ENCODE measurements at regions not wholly inside any gene's neighbourhood (a gene's known extent, or its start where the extent isn't known, plus 50 kb on each side); places are given as distances from the start of the nearest gene placed in this dataset.
A peak's percentile ranks its signal among the peaks of the same experiment; 100 is the strongest.

- in situ Hi-C loops (cut with MboI; ENCODE audit: low pct_unique_long_range_greater_than_20kb, low sequenced_read_pairs): no loop called here
- no peak for DNase-seq
These were observed 75.3 kb downstream of the NAP1L3 start for GRCh38 chrX:93598076-93598475.

GRCh38 chrX:93594780-93595179, 78.6 kb downstream of the NAP1L3 start:
- in situ Hi-C loops (cut with MboI; ENCODE audit: low pct_unique_long_range_greater_than_20kb, low sequenced_read_pairs): no loop called here
- no peak for DNase-seq

GRCh38 chrX:93593966-93594365, 79.4 kb downstream of the NAP1L3 start:
- in situ Hi-C loops (cut with MboI; ENCODE audit: low pct_unique_long_range_greater_than_20kb, low sequenced_read_pairs): no loop called here
- DNase-seq: no peak

DNA sequence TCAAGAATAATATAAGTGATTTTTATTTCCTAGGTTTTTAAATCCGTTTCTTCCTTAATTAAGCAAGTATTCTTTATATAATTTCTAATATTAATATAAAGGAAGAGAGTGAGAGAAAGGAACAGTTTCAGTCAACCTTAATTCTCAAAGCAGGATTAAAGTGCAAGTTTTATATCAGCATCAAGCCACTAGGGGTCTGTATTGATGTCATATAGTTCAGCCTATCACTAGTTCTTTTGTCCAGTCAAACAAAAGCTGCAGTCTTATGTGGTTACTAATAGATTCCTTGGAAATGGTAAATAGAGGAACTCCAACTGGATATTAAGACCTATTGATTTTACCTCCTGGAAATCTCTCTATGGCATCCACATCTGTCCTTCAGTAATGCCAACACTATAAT, 82.0 kb downstream of the NAP1L3 start:
- in situ Hi-C loops (cut with MboI; ENCODE audit: low pct_unique_long_range_greater_than_20kb, low sequenced_read_pairs): no loop called here
- DNase-seq: no peak

DNA sequence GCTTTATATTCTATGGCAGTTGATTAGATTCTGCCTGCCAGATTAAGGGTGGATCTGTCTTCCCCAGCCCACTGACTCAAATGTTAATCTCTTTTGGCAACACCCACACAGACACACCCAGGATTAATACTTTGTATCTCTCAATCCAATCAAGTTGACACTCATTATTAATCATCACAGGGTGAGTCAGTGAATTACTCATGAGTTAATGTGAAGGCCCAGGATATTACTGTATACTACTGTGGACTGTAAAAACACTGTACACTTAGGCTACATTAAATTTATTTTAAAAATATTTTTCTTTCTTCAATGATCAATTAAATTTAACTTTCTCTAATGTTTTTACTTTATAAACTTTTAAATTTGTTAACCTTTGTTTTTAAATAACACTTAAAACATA, 87.7 kb downstream of the NAP1L3 start:
- no peak for DNase-seq
- in situ Hi-C loops (cut with MboI; ENCODE audit: low pct_unique_long_range_greater_than_20kb, low sequenced_read_pairs): no loop called here

DNA sequence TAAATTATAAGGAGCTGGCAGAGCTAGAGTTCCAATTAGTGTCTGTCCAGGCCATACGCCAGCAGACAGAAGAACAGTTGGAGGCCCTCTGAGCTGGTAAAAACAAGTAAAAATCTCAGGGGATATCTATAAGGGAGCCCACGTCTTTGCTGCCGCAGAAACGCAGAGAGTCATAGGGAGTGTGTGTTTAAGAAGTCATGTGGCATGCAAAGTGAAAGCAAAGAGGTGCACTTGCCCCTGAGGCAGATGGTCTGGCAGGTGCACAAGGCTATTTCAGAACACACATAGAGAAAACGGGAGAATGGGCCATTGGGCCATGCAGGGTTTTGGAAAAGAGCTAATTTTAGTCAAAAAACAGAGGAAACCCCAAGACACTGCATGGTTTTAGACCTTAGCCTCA, 92.7 kb downstream of the NAP1L3 start:
- no peak for DNase-seq
- in situ Hi-C loops (cut with MboI; ENCODE audit: low pct_unique_long_range_greater_than_20kb, low sequenced_read_pairs): no loop called here

GRCh38 chrX:93538575-93538974, 134.8 kb downstream of the NAP1L3 start:
- DNase-seq: peak; percentile 36
- in situ Hi-C loops (cut with MboI; ENCODE audit: low pct_unique_long_range_greater_than_20kb, low sequenced_read_pairs): no loop called here

DNA sequence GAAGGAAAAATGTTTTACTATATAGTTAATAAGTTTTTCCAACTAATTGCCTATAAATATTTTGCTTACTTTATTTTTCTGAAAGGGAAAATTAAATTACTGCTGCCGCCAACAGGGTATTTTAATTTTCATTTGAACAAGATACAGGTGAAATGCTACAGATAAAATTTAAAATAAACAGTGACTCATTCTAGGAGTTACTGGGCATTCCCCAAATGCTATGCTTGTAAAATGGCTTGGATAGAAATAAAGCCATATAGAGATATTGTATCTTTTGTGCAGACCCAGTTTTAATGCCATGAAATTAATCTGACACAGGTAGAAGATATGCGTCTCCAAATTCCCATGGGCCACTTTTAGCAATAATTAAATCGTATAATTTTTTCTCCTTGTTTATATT, 144.5 kb downstream of the NAP1L3 start:
- no peak for DNase-seq
- in situ Hi-C loops (cut with MboI; ENCODE audit: low pct_unique_long_range_greater_than_20kb, low sequenced_read_pairs): no loop called here

All from KBM-7 (cell line).